Right lobe of liver (tissue), 4 donors: ENCODE measurements at regions not wholly inside any gene's neighbourhood (a gene's known extent, or its start where the extent isn't known, plus 50 kb on each side); places are given as distances from the start of the nearest gene placed in this dataset.

Experiments used
- CTCF ChIP-seq, 4 donors: fragments of 200-600 bp in 3 of 4; fragments of 450-650 bp in 1 of 4; IDR thresholded peaks; one replicate each; pipeline versions ENCODE4 v1.5.1 to v1.8.0; 2016 to 2022; ENCODE audit warnings: antibody characterized with exemption in 4 of 4, mild to moderate bottlenecking in 2 of 4
- POLR2A ChIP-seq: fragments of 450-650 bp; IDR thresholded peaks from one replicate; pipeline ENCODE4 v1.6.1; 2017; ENCODE audit warnings: antibody characterized with exemption, mild to moderate bottlenecking
- donor health status: DM: no; HTN: no; CAD: no.
- donor health status: DM: no; HTN: no; CAD: no.
- donor health status: DM: no; HTN: yes; CAD: no.

GRCh38 chr16:7919782-7920181, 587.1 kb downstream of the RBFOX1 start:
- TF ChIP-seq CTCF (IDR thresholded peaks at IDR 0.05) (no peak), POLR2A (no peak)
